ENCODE measurements at regions not wholly inside any gene's neighbourhood (a gene's known extent, or its start where the extent isn't known, plus 50 kb on each side); places are given as distances from the start of the nearest gene placed in this dataset.

GRCh38 chr7:26490640-26491624, 199.3 kb downstream of the SNX10 start:
- no peak for TF ChIP-seq CTCF (IDR thresholded peaks at IDR 0.05)
- no peak for TF ChIP-seq POLR2A (IDR thresholded peaks at IDR 0.05)
